Hepatocyte (in vitro differentiated cells): ENCODE measurements at regions not wholly inside any gene's neighbourhood (a gene's known extent, or its start where the extent isn't known, plus 50 kb on each side); places are given as distances from the start of the nearest gene placed in this dataset.

Source experiments
- CTCF ChIP-seq: fragments of 200-600 bp; sonication (generic); IDR thresholded peaks from 2 replicates; pipeline ENCODE4 v1.5.1; 2016; ENCODE audit warnings: antibody characterized with exemption, mild to moderate bottlenecking; ENCODE audit not compliant: poor library complexity
- EZH2 ChIP-seq: fragments of 200-600 bp; sonication (generic); IDR thresholded peaks from 2 replicates; pipeline ENCODE4 v1.6.1; 2016; ENCODE audit warnings: antibody characterized with exemption, mild to moderate bottlenecking, borderline replicate concordance
- EZH2phosphoT487 ChIP-seq: fragments of 200-600 bp; sonication (generic); IDR thresholded peaks from one replicate; pipeline ENCODE4 v1.6.1; 2018; ENCODE audit warnings: antibody characterized with exemption, mild to moderate bottlenecking, low read depth, moderate library complexity; ENCODE audit not compliant: unreplicated experiment, severe bottlenecking

GRCh38 chr2:188024811-188025210 is 266.9 kb upstream of the GULP1 start:
- TF ChIP-seq CTCF (no peak), EZH2 (no peak), EZH2phosphoT487 (no peak)
